ENCODE measurements at regions not wholly inside any gene's neighbourhood (a gene's known extent, or its start where the extent isn't known, plus 50 kb on each side); places are given as distances from the start of the nearest gene placed in this dataset.

- no peak for TF ChIP-seq EZH2 (IDR thresholded peaks at IDR 0.05; ENCODE audit: insufficient read depth, low read length)
- no peak for TF ChIP-seq CTCF (IDR thresholded peaks at IDR 0.05; ENCODE audit: insufficient read depth, low read depth, low read length)
Observed at GRCh38 chr11:87957961-87958360, 217.3 kb downstream of the RAB38 start.
